GM23338 (cell line): ENCODE measurements at regions not wholly inside any gene's neighbourhood (a gene's known extent, or its start where the extent isn't known, plus 50 kb on each side); places are given as distances from the start of the nearest gene placed in this dataset.

ENCODE experiments used
- ATAC-seq: fragments of 200-7000 bp; cut with Tn5 transposase; 3 replicates; pipeline ENCODE4 v1.9.1; 2020
- DNase-seq: peaks from one replicate; pipeline ENCODE4 v3.0.0-alpha.2; 2015; ENCODE audit warnings: low spot score
- H2AFZ ChIP-seq: fragments of 200-600 bp; sonication (generic); 2 replicates; pipeline ENCODE4 v1.8.0; 2016; ENCODE audit warnings: antibody characterized with exemption, mild to moderate bottlenecking, moderate library complexity
- H3F3A ChIP-seq: fragments of 200-600 bp; sonication (generic); replicated peaks from 2 replicates; pipeline ENCODE4 v1.8.0; 2017; ENCODE audit warnings: antibody characterized with exemption, mixed run types, low read depth
- H3K27ac ChIP-seq: fragments of 200-600 bp; sonication (generic); 2 replicates; pipeline ENCODE4 v1.6.1; 2016; ENCODE audit warnings: low read depth
- H3K27me3 ChIP-seq: fragments of 200-600 bp; sonication (generic); 2 replicates; pipeline ENCODE4 v1.8.0; 2016; ENCODE audit warnings: mild to moderate bottlenecking, mixed run types, moderate library complexity; ENCODE audit not compliant: insufficient read depth
- H3K36me3 ChIP-seq: fragments of 200-600 bp; sonication (generic); 2 replicates; pipeline ENCODE4 v1.8.0; 2016; ENCODE audit warnings: mild to moderate bottlenecking; ENCODE audit not compliant: insufficient read depth
- H3K4me1 ChIP-seq: fragments of 200-600 bp; sonication (generic); 2 replicates; pipeline ENCODE4 v1.8.0; 2016; ENCODE audit warnings: mild to moderate bottlenecking, moderate library complexity; ENCODE audit not compliant: insufficient read depth
- H3K4me2 ChIP-seq: fragments of 200-600 bp; sonication (generic); 2 replicates; pipeline ENCODE4 v1.7.1; 2017; ENCODE audit warnings: mixed run types
- H3K4me3 ChIP-seq: fragments of 200-600 bp; sonication (generic); 2 replicates; pipeline ENCODE4 v1.6.1; 2016; ENCODE audit warnings: mixed run types
- H3K79me2 ChIP-seq: fragments of 200-600 bp; sonication (generic); replicated peaks from 2 replicates; pipeline ENCODE4 v1.8.0; 2017; ENCODE audit warnings: mild to moderate bottlenecking; ENCODE audit not compliant: insufficient read depth
- H3K9me2 ChIP-seq: fragments of 200-600 bp; sonication (generic); 2 replicates; pipeline ENCODE4 v1.8.0; 2017; ENCODE audit not compliant: insufficient read depth
- H4K20me1 ChIP-seq: fragments of 200-600 bp; sonication (generic); replicated peaks from 2 replicates; pipeline ENCODE4 v1.8.0; 2017; ENCODE audit warnings: mild to moderate bottlenecking; ENCODE audit not compliant: insufficient read depth
- H3K27ac Mint-ChIP-seq: 2 replicates; pipeline ENCODE4 v1.8.0; 2020; ENCODE audit warnings: inconsistent platforms, mild to moderate bottlenecking, moderate library complexity, mixed read lengths
- H3K27me3 Mint-ChIP-seq: 3 replicates; pipeline ENCODE4 v1.8.0; 2022; ENCODE audit warnings: low read depth, mild to moderate bottlenecking, moderate library complexity, mixed read lengths, inconsistent platforms; ENCODE audit not compliant: insufficient read depth, poor library complexity
- H3K36me3 Mint-ChIP-seq: 3 replicates; pipeline ENCODE4 v1.8.0; 2021; ENCODE audit warnings: low read depth, mild to moderate bottlenecking, inconsistent platforms, moderate library complexity, mixed read lengths
- H3K4me1 Mint-ChIP-seq: 3 replicates; pipeline ENCODE4 v1.8.0; 2020; ENCODE audit warnings: mild to moderate bottlenecking, inconsistent platforms, mixed read lengths
- H3K4me3 Mint-ChIP-seq: 3 replicates; pipeline ENCODE4 v1.8.0; 2021; ENCODE audit warnings: moderate library complexity, mild to moderate bottlenecking, inconsistent platforms, mixed read lengths
- H3K9me3 Mint-ChIP-seq: 3 replicates; pipeline ENCODE4 v1.8.0; 2020; ENCODE audit warnings: moderate library complexity, mild to moderate bottlenecking, inconsistent platforms, mixed read lengths
- CREB1 ChIP-seq: fragments of 250-450 bp; sonication (Bioruptor Pico); IDR thresholded peaks from 2 replicates; pipeline ENCODE4 v1.5.0; 2020; ENCODE audit warnings: low read depth, mild to moderate bottlenecking, moderate library complexity
- ETS1 ChIP-seq: IDR thresholded peaks from 2 replicates; pipeline ENCODE4 v1.6.1; 2016; ENCODE audit warnings: antibody characterized with exemption
- EZH2 ChIP-seq: fragments of 200-600 bp; sonication (generic); IDR thresholded peaks from one replicate; pipeline ENCODE4 v1.8.0; 2017; ENCODE audit warnings: antibody characterized with exemption, mild to moderate bottlenecking, low read depth; ENCODE audit not compliant: unreplicated experiment
- JUNB ChIP-seq: IDR thresholded peaks from one replicate; pipeline ENCODE4 v1.6.1; 2016; ENCODE audit warnings: antibody characterized with exemption; ENCODE audit not compliant: unreplicated experiment
- POLR2AphosphoS5 ChIP-seq: IDR thresholded peaks from 2 replicates; pipeline ENCODE4 v1.6.1; 2016; ENCODE audit warnings: antibody characterized with exemption, low read depth
- REST ChIP-seq: IDR thresholded peaks from one replicate; pipeline ENCODE4 v1.6.1; 2018; ENCODE audit warnings: antibody characterized with exemption; ENCODE audit not compliant: unreplicated experiment
- ZNF331 ChIP-seq: fragments of 250-450 bp; sonication (Bioruptor Pico); IDR thresholded peaks from 2 replicates; pipeline ENCODE4 v1.5.0; 2020; ENCODE audit warnings: low read depth, mild to moderate bottlenecking, moderate library complexity
- ZNF462 ChIP-seq: fragments of 250-450 bp; sonication (Bioruptor Pico); IDR thresholded peaks from 2 replicates; pipeline ENCODE4 v1.5.0; 2020; ENCODE audit warnings: mild to moderate bottlenecking, moderate library complexity
- TF ChIP-seq, protein P1 (sequence below), 2 experiments: fragments of 200-600 bp in 1 of 2; sonication (generic) in 1 of 2; conservative IDR thresholded peaks; 2 replicates each; pipeline versions ENCODE4 v1.5.1 to v1.6.1; 2016 to 2017; ENCODE audit warnings: antibody characterized with exemption in 2 of 2, low read depth in 2 of 2, mild to moderate bottlenecking in 2 of 2, moderate library complexity in 1 of 2

DNA sequence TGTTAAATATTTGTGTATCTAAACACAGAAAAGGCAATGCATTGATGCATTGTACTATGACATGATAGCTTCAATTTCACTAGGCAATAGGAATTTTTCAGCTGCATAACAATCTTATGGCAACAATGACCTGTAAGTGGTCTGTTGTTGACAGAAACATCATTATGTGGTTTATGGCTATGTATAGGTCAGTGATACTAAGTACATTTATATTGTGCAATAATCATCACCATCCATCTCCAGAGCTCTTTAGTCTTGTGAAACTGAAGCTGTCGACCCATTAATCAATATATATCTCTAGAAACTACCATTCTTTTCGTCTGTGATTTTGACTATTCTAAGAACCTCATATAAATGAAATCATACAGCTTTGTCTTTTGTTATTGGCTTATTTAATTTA is 200.1 kb upstream of the ZNF717 start (continued):
- no peak for TF ChIP-seq ZNF462
- no peak for TF ChIP-seq REST
- no peak for TF ChIP-seq POLR2AphosphoS5

- Histone ChIP-seq H3K4me2 (no peak overlapping the region), H3K4me1 (no peaks in the 10 kb centered on the region), H3K27me3 (no peaks in the 10 kb centered on the region), H3K4me3 (no peak overlapping the region), H3K27ac (no peak overlapping the region), H3K9me2 (no peaks in the 10 kb centered on the region), H3F3A (no peaks in the 10 kb centered on the region), H3K36me3 (no peaks in the 10 kb centered on the region), H2AFZ (no peak overlapping the region), H3K79me2 (no peaks in the 10 kb centered on the region), H4K20me1 (no peaks in the 10 kb centered on the region)
- Mint-ChIP-seq H3K27me3 (no peaks in the 10 kb centered on the region), H3K4me1 (peaks cover 6% of the 10 kb centered on the region; the same call in 2 of the 3 replicates), H3K27ac (peak overlapping the region; percentile 7), H3K36me3 (peaks cover 5% of the 10 kb centered on the region; the same call in 2 of the 3 replicates), H3K4me3 (no peak overlapping the region), H3K9me3 (no peaks in the 10 kb centered on the region; the same call in 2 of the 3 replicates)
- DNase-seq: no peak
- no peak for ATAC-seq
- TF ChIP-seq JUNB: no peak
- TF ChIP-seq REST: no peak
- no peak for TF ChIP-seq ETS1
- TF ChIP-seq, protein P1, sequence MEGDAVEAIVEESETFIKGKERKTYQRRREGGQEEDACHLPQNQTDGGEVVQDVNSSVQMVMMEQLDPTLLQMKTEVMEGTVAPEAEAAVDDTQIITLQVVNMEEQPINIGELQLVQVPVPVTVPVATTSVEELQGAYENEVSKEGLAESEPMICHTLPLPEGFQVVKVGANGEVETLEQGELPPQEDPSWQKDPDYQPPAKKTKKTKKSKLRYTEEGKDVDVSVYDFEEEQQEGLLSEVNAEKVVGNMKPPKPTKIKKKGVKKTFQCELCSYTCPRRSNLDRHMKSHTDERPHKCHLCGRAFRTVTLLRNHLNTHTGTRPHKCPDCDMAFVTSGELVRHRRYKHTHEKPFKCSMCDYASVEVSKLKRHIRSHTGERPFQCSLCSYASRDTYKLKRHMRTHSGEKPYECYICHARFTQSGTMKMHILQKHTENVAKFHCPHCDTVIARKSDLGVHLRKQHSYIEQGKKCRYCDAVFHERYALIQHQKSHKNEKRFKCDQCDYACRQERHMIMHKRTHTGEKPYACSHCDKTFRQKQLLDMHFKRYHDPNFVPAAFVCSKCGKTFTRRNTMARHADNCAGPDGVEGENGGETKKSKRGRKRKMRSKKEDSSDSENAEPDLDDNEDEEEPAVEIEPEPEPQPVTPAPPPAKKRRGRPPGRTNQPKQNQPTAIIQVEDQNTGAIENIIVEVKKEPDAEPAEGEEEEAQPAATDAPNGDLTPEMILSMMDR (conservative IDR thresholded peaks at IDR 0.05; ENCODE audit: low read depth in 2 of 2): no peak
- no peak for TF ChIP-seq ZNF331
- no peak for TF ChIP-seq CREB1
- no peak for TF ChIP-seq EZH2
These were observed 224.9 kb upstream of the ZNF717 start for GRCh38 chr3:76010252-76010651.
